ENCODE measurements at regions not wholly inside any gene's neighbourhood (a gene's known extent, or its start where the extent isn't known, plus 50 kb on each side); places are given as distances from the start of the nearest gene placed in this dataset.

DNA sequence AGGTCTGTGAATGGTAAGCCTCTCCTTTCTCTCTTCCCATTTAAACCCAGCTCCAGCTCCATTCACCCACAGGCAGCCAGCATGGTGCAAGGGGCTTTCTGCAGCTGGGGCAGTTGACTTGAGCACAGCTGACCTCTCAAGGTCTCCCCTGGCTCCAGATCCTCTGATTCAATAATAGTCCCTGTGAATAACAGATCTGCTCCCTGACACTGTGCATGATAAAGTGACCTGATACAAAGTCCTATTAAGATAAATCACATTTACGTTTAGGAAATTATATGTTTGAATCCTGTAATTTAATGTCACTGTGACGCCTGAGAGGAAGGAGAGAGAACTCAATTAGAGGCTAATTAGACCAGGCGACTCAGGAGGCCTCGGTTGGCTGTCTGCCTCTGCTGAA, 540.4 kb upstream of the CDH11 start:
- H3K4me3 ChIP-seq (ENCODE audit: low read depth, low read length) = no peak overlapping the region
- TF ChIP-seq, protein P1, sequence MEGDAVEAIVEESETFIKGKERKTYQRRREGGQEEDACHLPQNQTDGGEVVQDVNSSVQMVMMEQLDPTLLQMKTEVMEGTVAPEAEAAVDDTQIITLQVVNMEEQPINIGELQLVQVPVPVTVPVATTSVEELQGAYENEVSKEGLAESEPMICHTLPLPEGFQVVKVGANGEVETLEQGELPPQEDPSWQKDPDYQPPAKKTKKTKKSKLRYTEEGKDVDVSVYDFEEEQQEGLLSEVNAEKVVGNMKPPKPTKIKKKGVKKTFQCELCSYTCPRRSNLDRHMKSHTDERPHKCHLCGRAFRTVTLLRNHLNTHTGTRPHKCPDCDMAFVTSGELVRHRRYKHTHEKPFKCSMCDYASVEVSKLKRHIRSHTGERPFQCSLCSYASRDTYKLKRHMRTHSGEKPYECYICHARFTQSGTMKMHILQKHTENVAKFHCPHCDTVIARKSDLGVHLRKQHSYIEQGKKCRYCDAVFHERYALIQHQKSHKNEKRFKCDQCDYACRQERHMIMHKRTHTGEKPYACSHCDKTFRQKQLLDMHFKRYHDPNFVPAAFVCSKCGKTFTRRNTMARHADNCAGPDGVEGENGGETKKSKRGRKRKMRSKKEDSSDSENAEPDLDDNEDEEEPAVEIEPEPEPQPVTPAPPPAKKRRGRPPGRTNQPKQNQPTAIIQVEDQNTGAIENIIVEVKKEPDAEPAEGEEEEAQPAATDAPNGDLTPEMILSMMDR (IDR thresholded peaks at IDR 0.05; ENCODE audit: low read depth, low read length) = no peak

DNA sequence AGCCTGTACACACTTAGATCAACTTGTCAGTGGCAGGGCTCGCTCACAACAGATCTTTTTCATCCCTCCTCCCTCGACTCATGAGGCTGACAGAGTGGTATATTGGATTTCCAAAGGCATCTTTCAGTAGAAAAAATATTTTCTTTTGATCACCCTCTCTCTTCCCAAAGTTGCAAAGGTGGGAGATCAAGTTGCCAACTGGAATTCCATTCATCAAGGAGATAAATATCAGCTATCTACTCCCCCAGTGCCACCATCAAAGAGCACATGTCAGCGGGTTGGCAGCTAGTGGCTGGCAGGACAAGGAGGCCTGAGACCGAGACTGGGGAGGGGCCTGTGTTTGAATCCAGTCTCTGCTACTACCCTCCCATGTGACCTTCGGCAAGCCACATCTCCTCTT, 539.7 kb upstream of the CDH11 start:
- TF ChIP-seq, protein P1 (IDR thresholded peaks at IDR 0.05; ENCODE audit: low read depth, low read length) = no peak

DNA sequence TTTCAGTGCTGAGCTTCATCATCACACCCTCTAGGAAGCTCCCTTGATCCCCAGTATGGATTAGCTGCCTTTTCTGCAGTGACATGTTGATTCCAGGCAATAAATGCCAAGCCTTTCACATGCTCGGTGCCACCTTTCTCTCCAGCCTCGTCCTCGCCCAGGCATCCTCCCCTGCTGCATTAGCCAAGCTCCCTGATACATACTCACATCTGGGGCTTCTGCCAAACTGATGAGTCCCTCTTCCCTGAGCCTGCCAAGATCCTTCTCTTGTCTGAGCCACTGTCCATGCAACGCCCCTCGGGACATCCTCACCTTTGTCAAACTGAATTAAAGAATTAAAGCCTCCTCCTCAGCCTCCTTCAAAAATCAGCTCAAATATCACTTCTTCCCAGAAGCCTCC, 538.5 kb upstream of the CDH11 start:
- no peak overlapping the region for H3K4me3 ChIP-seq (ENCODE audit: low read depth, low read length)
- TF ChIP-seq, protein P1 (IDR thresholded peaks at IDR 0.05; ENCODE audit: low read depth, low read length) = no peak

More for the DNA sequence above, 539.7 kb upstream of the CDH11 start:
- H3K4me3 ChIP-seq (ENCODE audit: low read depth, low read length) = no peak overlapping the region

DNA sequence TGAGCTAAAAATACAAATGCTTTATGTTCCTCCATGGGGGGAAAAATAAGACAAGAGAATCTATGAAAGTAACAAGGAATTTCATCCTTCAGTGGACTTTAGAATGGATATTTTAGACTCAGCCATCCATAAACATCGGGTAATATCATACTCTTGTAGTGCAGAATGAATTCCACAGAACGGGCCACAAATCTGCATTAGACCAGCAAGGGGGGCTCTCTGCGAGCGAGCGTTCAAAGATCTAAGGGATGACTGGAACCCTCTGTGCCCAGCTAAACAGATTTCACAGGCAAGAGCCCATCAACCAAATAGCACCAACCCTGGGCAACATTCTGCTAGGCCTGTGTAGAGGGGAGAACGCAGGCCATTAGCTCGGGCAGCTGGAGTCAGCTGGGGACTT, 537.9 kb upstream of the CDH11 start:
- TF ChIP-seq, protein P1 (IDR thresholded peaks at IDR 0.05; ENCODE audit: low read depth, low read length) = no peak
- H3K4me3 ChIP-seq (ENCODE audit: low read depth, low read length) = no peak overlapping the region

DNA sequence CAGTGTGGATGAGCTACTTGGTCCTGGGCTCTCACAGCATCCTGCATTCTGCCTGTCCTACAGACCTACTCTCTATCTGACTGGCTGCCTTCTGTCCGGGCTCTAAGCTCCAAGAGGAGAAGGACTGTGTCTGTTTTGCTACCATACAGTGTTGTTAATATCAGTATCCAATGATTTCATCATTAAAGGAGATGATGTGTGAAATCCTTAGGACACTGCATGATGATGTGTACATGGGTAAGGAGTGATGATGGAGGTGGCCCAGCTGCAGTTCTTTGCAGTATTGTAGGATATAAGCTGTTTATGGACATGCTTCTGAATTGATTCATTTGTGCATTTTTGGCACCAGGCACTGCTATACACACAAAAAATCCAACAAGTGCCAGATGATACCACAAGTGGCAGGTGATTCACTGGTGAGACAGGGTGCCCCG, 536.9 kb upstream of the CDH11 start:
- no peak overlapping the region for H3K4me3 ChIP-seq (ENCODE audit: low read depth, low read length)
- TF ChIP-seq, protein P1 (IDR thresholded peaks at IDR 0.05; ENCODE audit: low read depth, low read length) = no peak

DNA sequence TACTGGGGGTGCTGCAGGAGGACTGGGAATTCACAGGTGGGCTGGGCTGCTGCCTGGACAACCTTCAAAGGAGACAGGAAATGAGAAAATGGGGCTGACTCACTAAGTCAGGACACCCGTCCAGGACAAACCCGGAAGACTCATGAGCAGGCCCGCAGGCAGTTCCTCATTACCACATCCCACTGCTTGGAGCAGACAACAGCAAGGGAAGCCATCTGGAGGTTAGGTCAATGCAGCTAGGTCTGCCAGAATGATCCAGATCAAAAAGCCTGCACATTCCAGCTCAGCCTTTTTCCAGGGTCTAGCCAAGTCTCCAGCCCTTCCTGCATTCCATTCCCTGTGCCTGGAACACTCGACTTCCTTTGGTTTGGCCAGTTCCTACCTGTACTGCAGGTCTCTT, 536.5 kb upstream of the CDH11 start:
- TF ChIP-seq, protein P1 (IDR thresholded peaks at IDR 0.05; ENCODE audit: low read depth, low read length) = no peak
- H3K4me3 ChIP-seq (ENCODE audit: low read depth, low read length) = no peak overlapping the region

DNA sequence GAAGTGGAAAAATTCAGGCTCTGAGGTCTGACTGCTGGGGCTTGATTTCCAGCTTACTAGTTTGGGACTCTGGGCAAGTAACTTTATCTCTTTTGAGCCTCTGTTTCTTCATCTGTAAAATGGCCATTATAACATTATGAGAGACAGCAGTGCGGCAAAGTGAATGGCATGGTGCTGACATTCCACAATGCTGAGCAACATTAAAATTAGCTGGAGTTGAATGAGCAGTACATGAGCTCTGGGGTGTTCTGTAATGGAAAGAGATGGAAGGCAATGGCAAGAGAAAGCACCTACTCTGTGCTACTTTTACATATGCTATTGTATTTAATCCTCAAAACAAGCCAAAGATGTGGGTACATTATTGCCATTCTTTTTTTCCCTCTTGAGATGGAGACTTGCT, 535.7 kb upstream of the CDH11 start:
- H3K4me3 ChIP-seq (ENCODE audit: low read depth, low read length) = no peak overlapping the region
- TF ChIP-seq, protein P1 (IDR thresholded peaks at IDR 0.05; ENCODE audit: low read depth, low read length) = no peak
